HG03565 (cell line): ENCODE measurements at regions not wholly inside any gene's neighbourhood (a gene's known extent, or its start where the extent isn't known, plus 50 kb on each side); places are given as distances from the start of the nearest gene placed in this dataset.
A peak's percentile ranks its signal among the peaks of the same experiment; 100 is the strongest.
"Not testable (repeated sequence)": the region's sequence is repeated elsewhere in the genome, so short reads cannot be mapped to it uniquely, and the experiment has no call there.

Experiments used
- ATAC-seq: cut with Tn5 transposase; IDR thresholded peaks from one replicate; pipeline ENCODE4 v1.9.1; 2021; ENCODE audit warnings: mild to moderate bottlenecking, moderate library complexity; ENCODE audit not compliant: unreplicated experiment

GRCh38 chr6:1009103-1009502 lies 302.8 kb upstream of the FOXQ1 start:
- ATAC-seq: no peak

- ATAC-seq: no peak
Observed at GRCh38 chr6:1007159-1007558, 304.7 kb upstream of the FOXQ1 start.

GRCh38 chr6:1004885-1005630 lies 306.8 kb upstream of the FOXQ1 start:
- no peak for ATAC-seq

DNA sequence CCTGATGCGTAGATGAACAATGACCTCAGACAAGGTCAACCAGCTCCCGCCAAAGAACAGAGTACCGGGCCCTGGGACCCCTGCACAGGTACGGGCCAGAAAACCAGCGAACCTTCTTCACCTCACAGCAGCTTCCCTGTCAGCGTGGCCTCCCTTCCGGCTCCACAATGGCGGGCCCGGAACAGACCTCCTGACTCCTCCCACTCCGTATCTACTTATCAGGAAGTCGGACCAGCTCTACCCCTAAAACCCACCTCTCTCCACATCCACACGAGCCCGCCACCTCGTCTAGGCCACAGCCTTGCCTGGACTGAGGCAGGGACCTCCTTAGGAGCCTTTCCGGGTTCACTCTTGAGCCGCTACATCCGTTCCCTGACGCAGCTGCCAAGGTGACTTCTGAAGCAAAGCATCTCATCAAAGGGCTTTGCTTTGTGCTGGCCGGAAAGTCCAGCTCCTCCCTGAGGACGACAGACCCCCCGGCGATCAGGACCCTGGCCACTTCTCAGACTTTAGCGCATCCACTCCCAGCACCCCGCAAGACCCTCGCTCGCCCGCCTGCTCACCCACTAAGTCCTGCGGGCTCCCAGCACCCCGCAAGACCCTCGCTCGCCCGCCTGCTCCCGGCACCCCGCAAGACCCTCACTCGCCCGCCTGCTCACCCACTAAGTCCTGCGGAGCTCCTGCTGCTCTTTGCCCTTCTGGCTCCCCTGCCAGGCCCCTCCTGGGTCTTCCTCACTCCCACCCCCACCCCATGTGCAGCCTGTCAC lies 308.3 kb upstream of the FOXQ1 start:
- no peak for ATAC-seq

GRCh38 chr6:1002989-1003388 lies 308.9 kb upstream of the FOXQ1 start:
- no peak for ATAC-seq

DNA sequence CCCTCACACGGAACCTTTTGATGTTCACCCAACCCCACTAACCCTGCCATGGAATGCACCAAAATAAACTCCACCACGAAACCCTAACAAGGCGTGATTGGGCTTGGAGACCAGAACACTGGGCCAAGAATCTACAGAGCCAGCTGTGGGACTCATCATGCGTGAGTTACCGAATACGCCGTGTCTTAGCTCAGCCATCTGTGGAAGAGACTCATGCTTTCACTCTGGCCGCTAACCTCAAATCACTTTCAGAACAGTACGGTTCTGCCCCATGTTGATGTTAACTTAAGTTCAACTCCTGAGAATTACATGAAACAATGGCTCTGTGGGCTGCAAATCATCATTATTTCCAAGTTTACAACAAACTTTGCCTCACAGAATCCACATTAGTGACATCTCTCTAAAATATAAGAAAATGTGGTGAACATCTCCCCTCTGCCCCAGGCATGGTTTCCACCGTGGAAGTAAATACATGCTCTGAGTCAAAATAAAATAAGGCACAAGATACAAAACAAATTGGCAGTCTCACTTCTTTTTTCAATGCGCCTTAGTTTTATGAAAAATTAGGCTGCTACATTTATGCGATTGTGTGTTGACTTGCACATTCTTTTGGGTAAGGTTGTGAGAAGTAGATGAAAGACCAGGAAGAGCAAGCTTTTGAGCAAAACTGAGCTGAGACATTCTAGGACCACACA lies 308.9 kb upstream of the EXOC2 start:
- ATAC-seq: peak; percentile 65

- no peak for ATAC-seq
Observed at GRCh38 chr6:999552-999951, 306.6 kb upstream of the EXOC2 start.

DNA sequence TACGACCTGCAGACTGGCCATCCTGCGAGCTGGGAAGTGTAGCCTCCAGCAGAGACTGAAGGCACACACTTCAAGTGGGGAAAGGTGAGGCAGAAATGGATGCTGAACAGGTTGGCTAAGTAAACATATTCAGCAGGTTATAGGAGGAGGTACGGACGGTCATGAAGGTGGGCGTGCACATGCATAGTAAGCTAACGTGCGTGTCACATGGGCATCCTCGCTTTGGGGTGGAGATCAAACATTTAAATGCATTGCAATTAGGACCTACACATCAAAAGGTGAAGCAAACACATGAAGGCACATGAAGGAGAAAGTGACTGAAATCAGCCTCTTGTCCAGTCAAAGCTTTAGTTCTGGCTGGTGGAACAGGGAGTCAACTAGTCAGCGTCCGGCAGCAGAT lies 305.6 kb upstream of the EXOC2 start:
- no peak for ATAC-seq

GRCh38 chr6:996271-996852 lies 303.4 kb upstream of the EXOC2 start:
- ATAC-seq: no peak

- no peak for ATAC-seq
Observed at GRCh38 chr6:991192-991591, 298.3 kb upstream of the EXOC2 start.

- ATAC-seq: no peak
Observed at GRCh38 chr6:984031-984430, 291.1 kb upstream of the EXOC2 start.

- no peak for ATAC-seq
Observed at GRCh38 chr6:978937-979685, 286.2 kb upstream of the EXOC2 start.

GRCh38 chr6:977226-977625 lies 284.3 kb upstream of the EXOC2 start:
- not testable (repeated sequence) for ATAC-seq

DNA sequence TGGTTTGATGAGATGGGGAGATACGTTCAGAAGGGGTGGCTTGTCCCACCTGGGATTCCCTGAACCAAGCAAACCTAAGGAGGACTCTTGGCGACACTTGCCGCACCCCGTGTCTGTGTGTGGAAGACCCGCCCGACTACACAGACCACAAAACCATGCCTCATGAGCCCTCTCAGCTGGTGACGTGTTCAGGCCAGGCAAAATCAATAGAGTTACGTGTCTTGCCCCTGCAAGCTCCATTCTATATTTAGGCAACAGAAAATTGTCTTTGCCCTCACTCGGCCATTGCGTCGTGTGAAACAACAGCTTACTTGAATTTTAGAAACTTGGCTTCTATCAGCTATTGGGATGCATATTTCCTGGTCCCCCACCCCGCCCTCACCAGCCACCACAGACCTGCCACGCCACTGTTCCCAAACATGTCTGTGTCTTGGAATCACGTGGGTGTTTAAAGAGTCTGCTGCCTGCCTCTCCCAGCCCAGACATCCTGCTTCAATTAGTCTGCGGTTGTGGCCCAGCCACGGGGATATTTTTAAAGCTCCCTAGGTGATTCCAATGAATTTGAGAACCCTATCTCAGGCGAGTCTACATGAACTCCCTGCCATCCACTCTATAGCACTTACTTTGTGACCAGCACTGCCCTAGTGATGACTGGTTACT lies 279.2 kb upstream of the EXOC2 start:
- no peak for ATAC-seq

DNA sequence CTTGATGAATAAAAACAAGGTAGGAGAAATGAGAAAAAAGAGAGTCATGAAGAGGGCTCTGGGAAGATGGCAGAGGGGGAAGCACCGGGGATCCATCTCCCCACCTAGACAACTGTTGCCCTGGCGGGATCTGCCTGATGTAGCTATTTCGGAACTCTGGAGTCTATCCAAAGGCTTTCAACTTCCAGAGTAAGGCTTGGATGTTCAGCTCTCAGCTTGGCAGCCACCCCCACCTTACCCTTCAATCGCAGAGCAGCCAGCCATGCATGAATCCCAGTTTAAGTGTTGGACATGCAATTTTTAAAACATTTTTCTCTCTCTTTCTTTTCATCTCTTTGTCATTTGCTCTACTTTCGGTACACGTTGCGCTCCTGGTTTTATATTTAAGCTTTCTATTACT lies 275.9 kb upstream of the EXOC2 start:
- no peak for ATAC-seq

DNA sequence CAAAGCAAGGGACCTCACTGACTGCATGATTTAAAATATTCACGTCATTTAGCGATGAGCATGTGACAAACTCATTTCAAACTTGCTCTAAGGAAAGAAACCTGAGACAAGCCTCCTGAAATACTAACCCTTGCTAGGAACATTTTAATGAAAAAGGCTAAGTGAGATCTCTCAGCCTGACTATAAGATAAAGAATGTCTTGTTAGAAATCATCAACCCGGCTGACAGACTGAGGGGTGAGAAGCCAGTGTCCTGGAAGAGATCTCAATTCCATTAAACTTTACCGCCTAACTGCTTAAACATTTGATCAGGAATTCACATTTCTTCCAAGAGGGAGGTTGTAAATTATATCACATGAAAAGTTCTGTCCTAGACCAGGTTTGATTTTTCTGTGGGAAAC lies 274.8 kb upstream of the EXOC2 start:
- no peak for ATAC-seq

DNA sequence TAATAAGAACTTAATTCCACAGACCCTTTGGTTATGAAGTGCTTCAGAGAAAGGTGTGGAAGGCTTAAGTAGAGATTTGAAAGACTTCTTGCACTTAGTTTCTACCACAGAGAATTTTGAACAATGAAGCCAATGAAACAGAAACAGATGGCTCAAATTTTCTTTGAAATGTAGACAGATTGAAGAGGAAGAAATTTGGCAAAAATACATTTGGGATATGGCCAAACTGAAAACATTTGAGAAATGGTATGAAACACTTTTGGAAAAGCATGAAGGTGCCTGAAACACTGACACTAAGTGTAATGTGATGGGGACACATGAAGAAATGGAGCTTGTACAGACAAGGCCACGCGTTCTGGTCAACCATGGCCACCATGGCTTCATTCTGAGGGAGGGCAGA lies 272.4 kb upstream of the EXOC2 start:
- ATAC-seq: no peak

- no peak for ATAC-seq
Observed at GRCh38 chr6:963456-963855, 270.5 kb upstream of the EXOC2 start.

GRCh38 chr6:961407-961960 lies 268.5 kb upstream of the EXOC2 start:
- no peak for ATAC-seq

DNA sequence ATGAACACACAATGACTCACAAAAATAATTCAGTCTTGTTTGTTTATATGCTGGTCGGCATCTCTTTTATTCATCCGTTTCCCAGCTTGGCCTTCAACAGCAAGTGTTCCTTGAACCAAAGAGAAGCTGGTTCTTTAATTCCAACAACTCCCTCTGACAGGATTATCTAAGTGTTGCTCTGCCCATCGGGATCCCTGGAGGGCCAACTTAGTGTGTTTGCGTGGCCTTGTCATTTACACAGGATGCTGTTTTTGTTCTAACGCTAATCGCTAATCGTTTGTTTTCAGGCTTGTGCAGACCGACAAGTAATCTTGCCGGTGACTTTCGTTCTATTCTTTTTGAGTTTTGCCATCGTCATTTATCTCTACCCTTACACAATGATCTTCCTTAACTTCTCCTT lies 267.4 kb upstream of the EXOC2 start:
- no peak for ATAC-seq
